GM19452 (cell line): ENCODE measurements at regions not wholly inside any gene's neighbourhood (a gene's known extent, or its start where the extent isn't known, plus 50 kb on each side); places are given as distances from the start of the nearest gene placed in this dataset.

ENCODE experiments used
- ATAC-seq: cut with Tn5 transposase; IDR thresholded peaks from one replicate; pipeline ENCODE4 v1.9.1; 2021; ENCODE audit not compliant: unreplicated experiment

- no peak for ATAC-seq
These were observed 911.7 kb upstream of the PCDH20 start for GRCh38 chr13:62327367-62327766.

GRCh38 chr13:62324842-62325241 is 909.2 kb upstream of the PCDH20 start:
- no peak for ATAC-seq

GRCh38 chr13:62321895-62322294 is 906.2 kb upstream of the PCDH20 start:
- ATAC-seq, result no peak

GRCh38 chr13:62321139-62321538 is 905.5 kb upstream of the PCDH20 start:
- ATAC-seq, result no peak

- no peak for ATAC-seq
These were observed 904.8 kb upstream of the PCDH20 start for GRCh38 chr13:62320129-62321108.

- no peak for ATAC-seq
These were observed 894.3 kb upstream of the PCDH20 start for GRCh38 chr13:62309904-62310303.

- ATAC-seq, result peak; percentile 84
These were observed 890.1 kb upstream of the PCDH20 start for GRCh38 chr13:62305756-62306155.

- ATAC-seq, result no peak
These were observed 886.7 kb upstream of the PCDH20 start for GRCh38 chr13:62302341-62302740.

- ATAC-seq, result no peak
These were observed 884.3 kb upstream of the PCDH20 start for GRCh38 chr13:62299988-62300387.

- no peak for ATAC-seq
These were observed 881.2 kb upstream of the PCDH20 start for GRCh38 chr13:62296812-62297211.

- no peak for ATAC-seq
These were observed 878.6 kb upstream of the PCDH20 start for GRCh38 chr13:62294244-62294643.

- no peak for ATAC-seq
These were observed 877.2 kb upstream of the PCDH20 start for GRCh38 chr13:62292714-62293480.

- ATAC-seq, result no peak
These were observed 874.9 kb upstream of the PCDH20 start for GRCh38 chr13:62290542-62290941.

- ATAC-seq, result no peak
These were observed 872.1 kb upstream of the PCDH20 start for GRCh38 chr13:62287764-62288163.

- no peak for ATAC-seq
These were observed 864.9 kb upstream of the PCDH20 start for GRCh38 chr13:62280590-62280989.

- no peak for ATAC-seq
These were observed 862.6 kb upstream of the PCDH20 start for GRCh38 chr13:62278271-62278670.

GRCh38 chr13:62251734-62252133 is 836.1 kb upstream of the PCDH20 start:
- ATAC-seq, result no peak

GRCh38 chr13:62250501-62251201 is 835.0 kb upstream of the PCDH20 start:
- ATAC-seq, result no peak

- ATAC-seq, result no peak
These were observed 830.9 kb upstream of the PCDH20 start for GRCh38 chr13:62246581-62246980.

GRCh38 chr13:62243106-62243505 is 827.5 kb upstream of the PCDH20 start:
- no peak for ATAC-seq

GRCh38 chr13:62234780-62235440 is 819.3 kb upstream of the PCDH20 start:
- no peak for ATAC-seq
